CMK (cell line): ENCODE measurements at regions not wholly inside any gene's neighbourhood (a gene's known extent, or its start where the extent isn't known, plus 50 kb on each side); places are given as distances from the start of the nearest gene placed in this dataset.
"Not testable (repeated sequence)": the region's sequence is repeated elsewhere in the genome, so short reads cannot be mapped to it uniquely, and the experiment has no call there.

Source experiments
- DNase-seq: peaks from one replicate; pipeline ENCODE4 v3.0.0-alpha.2; 2010; ENCODE audit warnings: low read depth

GRCh38 chr22:22120160-22120559 is 124.4 kb upstream of the VPREB1 start:
- DNase-seq = no peak

DNA sequence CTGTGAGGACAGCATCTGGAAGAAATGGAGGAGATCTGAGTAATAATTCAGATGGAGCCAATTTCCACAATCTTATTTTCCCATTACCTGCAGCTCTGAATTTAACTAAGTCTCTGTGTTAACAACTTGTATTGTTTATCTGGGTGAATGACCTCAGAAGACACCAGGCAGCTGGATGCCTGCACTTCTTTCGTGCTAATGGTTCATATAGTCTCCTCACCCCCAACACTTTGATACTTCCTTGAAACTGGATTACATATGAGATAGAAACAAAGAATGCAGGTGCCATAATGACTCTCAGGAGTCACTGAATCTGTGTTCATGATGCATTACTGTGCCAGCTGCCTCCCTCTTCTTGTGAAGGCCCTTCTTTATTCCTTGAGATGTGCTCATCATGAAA is 125.6 kb upstream of the VPREB1 start:
- no peak for DNase-seq

GRCh38 chr22:22117864-22118544 is 126.6 kb upstream of the VPREB1 start:
- DNase-seq = not testable (repeated sequence)

DNA sequence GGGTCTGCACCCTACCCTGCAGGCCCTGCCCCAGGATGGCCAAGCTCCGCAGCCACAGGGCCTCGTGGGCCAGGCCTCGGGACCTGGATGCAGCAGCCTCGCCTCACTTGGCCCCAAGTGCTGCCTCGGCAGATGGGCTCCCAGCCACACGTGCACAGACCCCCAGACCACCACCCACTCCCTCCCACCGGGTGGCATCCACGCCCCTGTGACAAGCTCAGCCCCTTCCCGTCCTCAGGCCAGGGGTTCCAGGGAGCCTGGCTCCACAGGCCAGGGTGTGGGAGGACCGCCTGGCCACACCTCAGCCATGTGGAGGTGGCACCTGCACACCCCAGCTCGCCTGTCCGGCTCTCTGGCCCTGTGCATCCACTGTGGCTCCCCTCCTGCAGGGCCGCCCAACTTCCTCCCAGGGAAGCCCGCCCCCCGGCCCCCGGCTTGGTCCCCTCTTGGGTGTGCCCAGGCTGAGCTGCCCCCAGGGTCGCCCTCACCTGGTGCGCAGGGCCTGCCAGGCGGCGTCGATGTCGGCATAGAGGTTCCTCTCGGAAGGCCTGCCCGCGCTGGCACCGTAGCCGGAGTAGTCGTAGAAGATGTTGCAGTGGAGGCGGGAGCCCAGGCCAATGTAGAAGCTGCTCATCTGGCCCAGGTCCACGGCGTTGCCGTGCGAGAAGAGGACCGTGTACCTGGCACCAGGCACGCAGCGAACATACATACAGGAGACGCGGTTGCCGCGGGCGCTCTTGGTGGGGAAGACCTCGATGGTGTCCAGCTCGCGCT is 127.4 kb upstream of the VPREB1 start:
- not testable (repeated sequence) for DNase-seq

- no peak for DNase-seq
Observed at GRCh38 chr22:22113701-22114100, 130.9 kb upstream of the VPREB1 start.

DNA sequence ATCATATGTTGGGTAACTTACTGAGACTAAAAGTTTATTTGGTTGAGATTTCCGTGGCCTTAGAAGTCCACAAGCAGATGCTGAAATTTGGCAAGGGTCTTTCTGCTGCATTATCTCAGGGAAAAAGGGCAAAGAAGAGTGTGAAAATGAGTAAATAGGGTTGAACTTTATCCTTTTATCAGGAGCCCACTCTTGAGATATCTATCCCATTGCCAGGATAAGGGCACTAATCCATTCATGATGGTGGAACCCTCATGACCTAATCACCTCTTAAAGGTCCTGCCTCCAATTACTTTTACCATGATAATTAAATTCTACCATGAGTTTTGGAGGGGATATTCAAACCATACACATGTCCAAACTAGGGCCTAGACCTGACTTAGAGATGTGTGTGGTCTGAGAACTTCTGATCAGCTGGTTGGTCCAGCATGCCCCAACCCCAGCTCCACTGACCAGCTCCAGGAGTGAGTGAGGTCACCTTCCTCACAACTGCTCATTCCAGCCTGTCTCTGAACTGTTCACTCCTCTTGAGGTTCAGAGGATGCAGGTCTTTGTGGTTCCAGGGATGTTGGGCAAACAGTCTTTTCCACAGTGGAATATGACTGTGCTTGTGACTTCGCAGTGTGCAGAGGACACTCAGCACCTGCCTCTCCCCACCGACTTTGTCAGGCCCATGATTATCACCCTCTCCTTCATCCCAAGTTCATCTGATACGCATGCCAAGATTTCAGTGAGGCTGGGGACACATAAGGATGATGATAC is 130.1 kb upstream of the TOP3B start:
- no peak for DNase-seq

GRCh38 chr22:22111983-22112382 is 129.4 kb upstream of the TOP3B start:
- no peak for DNase-seq

- DNase-seq = no peak
Observed at GRCh38 chr22:22111267-22111751, 128.7 kb upstream of the TOP3B start.

DNA sequence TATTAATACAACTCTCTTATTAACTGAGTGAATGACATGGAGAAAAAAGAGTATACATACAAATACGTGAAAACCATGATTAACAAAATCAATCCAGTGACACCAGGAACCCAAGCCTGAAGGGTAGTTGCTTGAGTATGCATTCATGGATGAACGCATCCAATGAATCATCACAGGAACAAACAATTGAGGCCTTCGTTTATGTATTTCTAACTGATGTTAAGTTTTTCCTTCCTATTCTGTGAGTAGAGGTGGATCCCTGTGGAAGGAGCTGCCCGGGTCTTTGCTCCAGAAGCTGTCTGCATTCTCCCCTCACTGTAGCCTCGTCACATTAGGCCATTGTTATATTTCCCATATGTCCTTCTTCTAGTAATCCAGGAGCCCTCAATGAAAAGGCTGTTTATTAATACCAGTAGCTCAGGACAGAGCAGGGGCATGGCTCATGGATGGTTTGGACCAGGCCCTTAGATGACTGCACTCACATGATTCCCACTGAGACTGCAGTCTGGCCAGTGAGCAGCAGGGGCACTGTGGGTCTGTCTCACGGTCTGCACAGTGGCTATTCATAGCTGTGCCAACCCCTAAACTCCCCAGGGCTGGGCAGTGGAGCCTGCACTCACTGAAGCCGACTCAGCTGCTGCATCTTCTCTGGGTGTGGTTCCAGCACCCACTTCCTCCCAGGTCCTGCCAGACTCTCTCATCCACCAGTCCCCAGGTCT is 128.1 kb upstream of the TOP3B start:
- DNase-seq = no peak

GRCh38 chr22:22109693-22110466 is 127.3 kb upstream of the TOP3B start:
- DNase-seq = no peak

- DNase-seq = no peak
Observed at GRCh38 chr22:22106855-22107254, 124.3 kb upstream of the TOP3B start.

DNA sequence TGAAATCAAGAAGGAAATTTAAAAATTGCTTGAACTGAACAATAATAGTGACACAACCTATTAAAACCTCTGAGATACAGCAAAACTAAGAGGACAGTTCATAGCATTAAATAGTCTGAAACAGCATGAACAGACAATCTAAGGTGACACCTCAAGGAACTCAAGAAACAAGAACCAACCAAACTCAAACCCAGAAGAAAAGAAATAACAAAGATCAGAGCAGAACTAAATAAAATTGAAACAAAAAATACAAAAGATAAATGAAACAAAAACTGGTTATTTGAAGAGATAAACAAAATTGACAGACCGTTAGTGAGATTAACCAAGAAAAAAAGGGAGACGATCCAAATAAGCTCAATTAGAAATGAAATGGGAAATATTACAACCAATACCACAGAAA is 122.8 kb upstream of the TOP3B start:
- no peak for DNase-seq

DNA sequence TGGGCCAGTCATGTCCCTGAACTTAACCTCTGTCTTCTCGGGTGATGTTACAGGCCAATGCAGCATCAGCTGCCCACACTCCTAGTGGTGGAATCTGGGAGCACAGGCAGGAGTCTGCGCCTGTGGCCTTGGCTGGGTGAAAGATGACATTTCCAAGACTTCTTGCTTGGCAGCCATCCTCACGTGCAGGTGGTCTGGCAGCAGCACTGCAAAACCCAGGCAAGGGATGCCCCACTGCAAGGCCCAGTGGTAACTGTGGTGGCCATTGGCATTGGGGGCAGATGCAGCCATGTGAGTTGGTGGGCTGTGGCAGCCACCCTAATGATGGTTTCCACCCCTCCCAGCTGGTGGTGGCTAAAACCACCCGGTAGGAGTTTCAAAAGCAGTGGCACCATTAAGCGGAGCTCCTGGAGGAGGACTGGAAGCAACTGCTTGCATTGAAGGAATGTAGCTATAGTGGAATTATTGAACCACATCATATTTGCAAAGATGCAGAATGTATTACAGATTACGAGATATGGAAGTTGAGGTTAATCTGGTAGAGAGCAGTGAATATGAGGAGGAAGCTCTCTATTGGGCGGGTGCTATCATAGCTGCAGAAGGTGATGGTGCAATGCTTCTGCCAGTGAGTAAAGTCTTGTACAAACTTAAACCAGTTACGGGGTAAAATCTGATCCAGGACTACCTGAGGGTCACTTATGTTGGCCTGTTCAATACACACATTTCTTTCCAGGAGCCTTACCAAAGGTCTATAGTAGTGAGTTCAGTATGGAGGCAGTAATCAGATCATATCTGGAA is 120.7 kb upstream of the TOP3B start:
- DNase-seq = no peak

DNA sequence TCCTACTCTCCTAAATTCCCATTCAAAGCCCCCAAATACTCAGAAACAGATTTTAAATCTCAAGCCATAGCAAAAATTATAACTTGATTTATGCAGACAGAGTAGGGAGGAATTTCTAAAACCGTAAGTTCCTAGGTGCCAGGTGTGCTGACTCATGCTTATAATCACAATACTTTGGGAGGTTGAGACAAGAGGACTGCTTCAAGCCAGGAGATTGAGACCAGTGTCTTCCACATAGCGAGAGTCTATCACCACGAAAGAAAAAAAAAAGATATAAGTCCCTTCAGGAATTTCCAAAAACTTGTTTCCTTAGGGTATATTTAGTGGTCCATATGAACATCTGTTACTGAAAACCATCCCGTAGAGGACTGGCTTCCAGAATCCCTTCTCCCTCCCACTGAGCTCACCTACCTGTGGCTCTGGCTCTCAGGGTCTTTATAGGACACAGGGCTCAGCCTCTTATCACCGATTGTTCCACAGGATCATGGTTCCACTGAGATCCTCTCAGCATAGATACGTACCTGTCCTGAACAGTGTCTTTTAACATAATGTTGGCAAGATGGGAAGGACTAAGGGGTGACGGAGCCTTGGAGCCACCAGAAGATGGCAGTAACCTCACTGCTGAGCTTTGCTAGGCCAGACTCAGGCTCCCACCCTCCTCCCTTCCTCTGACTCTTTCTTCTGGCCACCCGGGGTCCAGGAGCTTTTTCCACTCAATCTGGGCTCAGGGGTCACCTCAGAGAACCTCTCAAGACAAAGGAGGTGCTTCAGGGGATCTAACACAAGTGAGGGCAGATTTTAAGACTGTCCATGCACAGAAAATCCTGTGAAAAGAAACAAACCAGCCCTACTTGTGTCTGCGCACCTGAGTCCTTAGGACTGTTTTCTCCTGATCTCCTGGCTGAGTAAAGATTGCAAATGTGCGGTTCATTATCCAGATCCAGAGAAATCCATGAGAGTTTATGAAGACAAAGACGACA is 117.5 kb upstream of the TOP3B start:
- no peak for DNase-seq

GRCh38 chr22:22099194-22099486 is 116.6 kb upstream of the TOP3B start:
- no peak for DNase-seq

- no peak for DNase-seq
Observed at GRCh38 chr22:22098457-22099193, 116.0 kb upstream of the TOP3B start.

DNA sequence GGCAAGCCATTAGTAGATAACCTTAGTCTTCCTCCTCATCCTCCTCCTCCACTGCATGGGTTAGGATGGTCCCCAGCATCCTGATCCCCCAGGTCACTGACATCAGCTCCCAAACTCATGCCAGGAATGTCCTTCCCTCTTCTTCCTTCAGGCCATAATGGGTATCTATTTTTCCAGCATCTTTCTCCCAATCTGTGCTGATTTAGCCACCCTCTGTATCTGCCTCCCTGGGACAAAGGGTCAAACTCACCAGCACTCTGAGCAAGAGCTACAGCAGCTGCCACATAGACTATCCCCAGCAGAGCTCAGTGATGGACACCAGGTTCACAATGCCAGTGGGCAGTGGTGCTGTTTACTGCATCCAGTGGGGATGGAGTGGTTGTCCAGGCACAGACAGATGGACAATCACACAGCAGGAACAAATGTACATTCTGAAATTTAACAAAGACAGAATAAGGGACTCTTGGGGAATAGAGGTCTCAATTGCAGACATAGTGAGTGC is 115.2 kb upstream of the TOP3B start:
- DNase-seq = no peak

DNA sequence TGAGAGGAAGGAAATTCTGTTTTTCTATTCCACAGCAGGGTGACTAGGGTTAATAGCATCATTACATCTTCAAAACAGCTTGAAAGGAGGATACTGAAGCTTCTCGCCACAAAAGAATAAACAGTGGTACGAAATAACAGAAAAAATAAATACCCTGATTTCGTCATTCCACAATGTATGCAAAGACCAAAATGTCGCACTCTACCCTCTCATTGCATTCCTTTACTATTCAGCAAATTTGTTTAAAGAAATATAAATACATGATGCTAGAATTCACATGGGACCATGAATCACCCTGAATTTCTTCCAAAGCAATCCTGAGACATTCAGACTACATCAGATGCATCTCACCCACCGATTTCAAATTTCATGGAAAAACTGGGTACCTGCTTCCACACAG is 112.3 kb upstream of the TOP3B start:
- no peak for DNase-seq

- no peak for DNase-seq
Observed at GRCh38 chr22:22094514-22094913, 111.9 kb upstream of the TOP3B start.
